Epithelial cell of proximal tubule (primary cell): ENCODE measurements at regions not wholly inside any gene's neighbourhood (a gene's known extent, or its start where the extent isn't known, plus 50 kb on each side); places are given as distances from the start of the nearest gene placed in this dataset.

Experiments
- DNase-seq: peaks from one replicate; pipeline ENCODE4 v3.0.0-alpha.2; 2011; ENCODE audit warnings: low read depth
- H3K4me3 ChIP-seq: 2 replicates; pipeline ENCODE4 v1.5.1; 2011; ENCODE audit warnings: low read depth, mild to moderate bottlenecking, low read length
- CTCF ChIP-seq: conservative IDR thresholded peaks from 2 replicates; pipeline ENCODE4 v1.5.1; 2012; ENCODE audit warnings: low read depth, mild to moderate bottlenecking, low read length

GRCh38 chr20:47861116-47861515 is 75.8 kb upstream of the SULF2 start:
- H3K4me3 ChIP-seq: no peak overlapping the region
- no peak for DNase-seq
- no peak for TF ChIP-seq CTCF

GRCh38 chr20:47860049-47860830 is 75.0 kb upstream of the SULF2 start:
- DNase-seq: no peak
- no peak overlapping the region for H3K4me3 ChIP-seq
- no peak for TF ChIP-seq CTCF

- DNase-seq: no peak
- no peak overlapping the region for H3K4me3 ChIP-seq
- TF ChIP-seq CTCF: no peak
Measured at GRCh38 chr20:47859278-47859677, 74.0 kb upstream of the SULF2 start.

- peak overlapping the region; percentile 22 for H3K4me3 ChIP-seq
- peak; percentile 15 for TF ChIP-seq CTCF
- DNase-seq: peak; percentile 86
Measured at GRCh38 chr20:47857569-47858464, 72.5 kb upstream of the SULF2 start.

- H3K4me3 ChIP-seq: peak overlapping the region; percentile 22
- TF ChIP-seq CTCF: no peak
- DNase-seq: peak; percentile 91
Measured at GRCh38 chr20:47857187-47857568, 71.9 kb upstream of the SULF2 start.

- no peak for DNase-seq
- no peak overlapping the region for H3K4me3 ChIP-seq
- no peak for TF ChIP-seq CTCF
Measured at GRCh38 chr20:47855799-47856198, 70.5 kb upstream of the SULF2 start.
